NCI-H2171 treated with DMSO at 0.1 percent for 48 hours (cell line): ENCODE measurements at regions not wholly inside any gene's neighbourhood (a gene's known extent, or its start where the extent isn't known, plus 50 kb on each side); places are given as distances from the start of the nearest gene placed in this dataset.
A peak's percentile ranks its signal among the peaks of the same experiment; 100 is the strongest.
"Not testable (repeated sequence)": the region's sequence is repeated elsewhere in the genome, so short reads cannot be mapped to it uniquely, and the experiment has no call there.

Source experiments
- DNase-seq: peaks from one replicate; lab custom pipeline; 2025; lab: John Stamatoyannopoulos, UW

GRCh38 chr3:20395692-20396091, 209.7 kb upstream of the SGO1 start:
- no peak for DNase-seq

GRCh38 chr3:20394243-20394642, 208.2 kb upstream of the SGO1 start:
- DNase-seq = no peak

DNA sequence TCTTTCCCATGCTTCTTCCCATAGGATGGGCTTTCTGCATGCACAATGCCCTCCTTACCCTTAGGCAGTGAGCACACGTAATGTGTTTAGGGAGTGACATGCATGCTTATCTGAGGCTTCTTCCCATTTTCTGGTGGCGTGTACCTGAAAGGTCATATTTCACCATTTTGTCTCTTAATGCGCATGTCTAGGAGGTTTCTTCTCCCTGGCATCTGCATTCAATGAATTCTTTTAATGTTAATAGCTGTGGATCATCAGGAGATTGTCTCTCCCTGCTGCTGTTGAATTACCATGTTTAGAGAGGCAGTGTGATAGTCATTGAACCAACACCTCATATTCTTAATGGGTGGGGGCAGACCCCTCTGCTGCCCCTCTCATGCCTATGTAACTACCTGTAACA, 205.6 kb upstream of the SGO1 start:
- DNase-seq = no peak

DNA sequence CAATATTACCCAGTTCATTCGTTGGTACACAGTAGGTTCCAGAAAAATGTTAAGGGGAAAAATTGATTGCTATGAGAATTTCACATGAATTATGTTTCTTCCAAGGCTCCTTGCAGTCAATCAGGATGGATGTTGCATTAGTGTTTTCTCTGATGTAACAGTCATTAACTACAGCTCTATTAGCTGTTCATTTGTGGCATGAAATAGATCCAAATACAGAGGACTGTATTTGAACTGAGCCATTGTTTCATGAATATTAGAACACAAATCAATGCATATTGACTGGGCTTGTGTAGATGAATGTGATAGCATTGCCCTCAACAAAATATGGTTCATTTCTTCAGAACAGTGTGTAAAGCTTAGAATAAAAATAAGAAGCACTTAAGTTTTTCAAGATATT, 203.0 kb upstream of the SGO1 start:
- DNase-seq = no peak

- DNase-seq = no peak
These were observed 194.3 kb upstream of the SGO1 start for GRCh38 chr3:20380295-20380694.

DNA sequence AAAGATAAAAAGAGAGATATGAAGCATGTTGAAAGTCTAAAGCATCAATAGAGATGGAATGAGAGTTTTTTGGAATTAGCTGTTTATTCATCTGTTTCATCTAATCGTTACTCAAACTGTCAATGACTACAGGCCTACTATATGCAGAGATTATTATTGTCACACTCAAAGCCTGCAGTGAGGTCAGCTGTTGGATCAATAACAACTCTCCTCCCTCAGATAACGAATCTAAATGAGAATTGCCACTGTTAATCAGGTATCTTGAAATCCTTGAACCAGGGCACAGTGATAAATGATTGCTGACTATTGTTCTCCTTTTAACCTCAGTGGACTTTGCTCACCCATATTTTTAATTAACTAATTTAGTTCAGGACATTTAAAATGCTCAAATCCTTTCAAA, 192.3 kb upstream of the SGO1 start:
- DNase-seq = no peak

DNA sequence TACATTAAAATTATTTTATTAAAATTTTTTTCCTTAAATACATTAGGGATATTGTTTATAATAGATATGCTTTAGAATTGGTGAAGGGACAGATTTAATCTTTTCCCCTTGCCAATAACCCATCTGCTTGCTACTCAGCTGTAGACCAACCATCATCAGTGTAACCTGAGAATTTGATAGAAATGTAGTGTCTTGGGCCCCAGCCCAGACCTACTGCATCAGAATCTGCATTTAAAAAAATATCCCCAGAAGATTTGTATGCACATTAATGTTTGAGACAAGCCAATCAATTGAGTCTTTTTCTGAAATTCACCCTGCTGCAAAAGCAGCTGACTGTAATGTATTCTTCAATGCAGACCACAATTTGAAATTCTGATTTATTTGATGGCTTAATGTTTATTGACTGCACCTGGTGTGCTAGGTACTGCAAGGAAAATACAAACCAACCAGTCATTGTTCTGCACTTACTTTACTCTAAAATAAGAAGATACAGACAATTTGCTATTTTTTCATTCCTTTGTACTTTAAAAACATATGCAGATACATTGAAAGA, 190.7 kb upstream of the SGO1 start:
- DNase-seq = peak; percentile 67

DNA sequence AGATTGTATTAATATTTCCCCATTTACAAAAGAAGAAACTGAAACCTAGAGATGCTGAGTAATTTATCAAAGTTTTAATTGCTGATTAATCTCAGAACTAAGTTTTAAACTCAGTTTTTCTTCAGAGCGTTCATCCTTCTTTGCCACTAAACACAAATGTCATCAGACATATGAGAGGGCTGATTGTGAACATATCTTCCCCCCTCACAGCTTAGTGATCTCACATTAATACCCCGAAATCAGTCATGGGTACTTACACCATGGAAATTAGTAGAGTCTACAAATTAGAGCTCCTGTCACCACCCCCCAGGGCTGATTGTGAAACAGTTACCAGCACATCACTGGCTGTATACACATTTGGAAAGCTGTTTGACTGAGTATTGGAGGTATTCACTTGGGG, 189.3 kb upstream of the SGO1 start:
- DNase-seq = no peak

DNA sequence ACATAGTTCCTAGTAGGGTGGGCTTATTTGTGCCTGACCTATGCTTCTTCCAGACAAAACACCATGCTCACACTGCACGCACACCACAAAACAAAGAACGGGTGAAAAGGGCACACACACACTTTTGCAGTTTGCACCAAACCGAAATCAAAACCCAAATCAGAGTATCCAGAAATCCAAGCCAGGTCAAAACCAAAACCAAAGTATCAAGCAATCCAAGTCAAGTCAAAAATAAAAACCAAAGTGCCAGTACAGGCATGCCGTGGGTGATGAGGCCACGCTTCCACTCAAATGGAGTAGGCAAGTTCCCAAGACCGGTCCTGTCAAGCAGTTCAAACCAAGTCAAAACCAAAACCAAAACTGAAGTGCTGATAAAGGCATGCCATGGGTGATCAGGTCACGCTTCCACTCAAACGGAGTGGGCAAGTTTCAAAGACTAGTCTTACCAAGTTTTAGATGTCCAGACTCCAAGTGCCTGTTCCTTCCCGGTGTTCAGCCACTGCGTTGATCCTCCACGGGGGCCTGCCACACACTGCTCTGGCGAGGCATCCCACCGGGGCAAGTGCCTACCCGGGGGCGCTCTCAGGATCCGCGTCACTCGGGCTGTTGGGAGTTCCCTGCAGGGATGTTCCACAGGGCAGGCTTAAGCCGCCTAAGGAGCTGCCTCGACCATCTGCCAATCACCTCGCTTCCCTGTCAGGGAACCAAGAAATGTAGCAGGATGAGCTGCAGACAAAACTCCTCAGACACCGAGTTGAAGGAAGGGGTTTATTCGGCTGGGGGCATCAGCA, 184.5 kb upstream of the SGO1 start:
- DNase-seq = not testable (repeated sequence)

GRCh38 chr3:20361000-20361399, 175.0 kb upstream of the SGO1 start:
- no peak for DNase-seq

DNA sequence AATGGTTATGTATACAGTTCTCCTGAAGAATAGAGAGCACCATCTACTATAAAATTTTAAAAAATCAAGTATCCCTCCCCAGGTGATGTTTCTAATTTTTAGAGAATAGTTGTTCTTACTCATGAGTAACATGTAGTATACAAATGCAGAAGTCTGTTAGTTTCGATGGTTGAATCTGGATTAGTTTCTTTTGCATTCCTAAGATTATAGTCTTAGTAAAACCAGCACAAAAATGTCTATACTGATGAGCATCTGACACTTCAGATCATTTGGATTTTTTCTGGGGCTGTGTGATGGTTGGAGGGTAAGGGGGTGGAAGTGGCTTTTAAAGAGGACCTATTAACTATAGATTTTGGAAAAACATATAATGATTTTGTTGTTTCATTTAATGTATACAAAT, 167.3 kb upstream of the SGO1 start:
- DNase-seq = no peak

GRCh38 chr3:20352546-20353179, 166.7 kb upstream of the SGO1 start:
- peak; percentile 89 for DNase-seq

DNA sequence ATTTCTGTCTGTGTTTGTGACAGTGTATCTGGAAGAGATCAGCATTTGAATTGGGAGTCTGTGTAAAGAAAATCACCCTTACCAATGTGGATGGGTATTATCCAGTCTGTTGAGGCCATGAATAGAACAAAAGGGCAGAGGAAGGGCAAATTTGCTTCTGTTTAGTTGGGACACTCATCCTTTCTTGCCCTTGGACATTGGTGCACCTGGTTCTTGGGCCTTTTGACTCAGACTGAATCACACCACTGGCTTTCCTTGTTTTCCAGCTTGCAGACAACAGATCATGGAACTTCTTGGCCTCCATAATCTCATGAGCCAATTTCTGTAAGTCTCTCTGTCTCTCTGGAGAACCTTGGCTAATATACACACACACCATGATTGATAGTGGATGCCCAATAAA, 164.4 kb upstream of the SGO1 start:
- no peak for DNase-seq

DNA sequence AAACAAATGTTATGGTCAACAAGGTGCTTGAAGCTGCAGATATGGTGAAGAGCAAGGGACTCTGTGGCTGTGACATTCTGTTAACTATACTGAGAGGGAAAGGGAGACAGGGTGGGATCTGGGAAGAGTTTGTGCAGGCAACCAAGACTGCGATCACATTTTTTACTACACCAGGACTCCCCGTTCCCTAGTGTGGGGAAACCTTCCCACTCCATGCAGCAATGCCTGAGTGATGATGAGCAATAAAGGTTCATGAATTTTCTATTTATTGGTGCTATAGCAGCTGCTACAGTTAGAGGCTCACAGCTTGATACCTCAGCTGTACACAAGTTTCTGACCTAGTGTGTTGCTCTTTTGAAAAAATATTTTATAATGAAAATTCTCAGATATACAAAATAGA, 160.9 kb upstream of the SGO1 start:
- DNase-seq = no peak

DNA sequence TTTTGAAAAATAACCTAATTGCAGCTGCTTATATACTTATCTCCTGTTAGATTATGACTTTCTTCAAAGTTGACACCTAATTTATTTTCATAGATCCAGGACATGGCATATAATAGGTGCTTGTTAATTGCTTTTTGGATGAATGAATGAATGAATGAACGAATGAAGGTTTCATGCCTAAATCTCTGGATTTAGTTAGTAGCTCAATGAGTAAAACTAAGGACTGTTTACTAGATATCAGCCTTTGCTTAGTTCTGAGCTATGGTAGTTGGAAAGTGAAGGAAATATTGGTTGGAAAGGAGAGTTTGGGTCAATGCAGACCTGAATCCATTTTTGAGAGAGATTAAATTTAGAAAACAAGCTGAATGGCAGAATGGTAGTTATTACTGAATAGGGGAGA, 160.4 kb upstream of the SGO1 start:
- DNase-seq = no peak

GRCh38 chr3:20344400-20344959, 158.5 kb upstream of the SGO1 start:
- no peak for DNase-seq

GRCh38 chr3:20343790-20344189, 157.8 kb upstream of the SGO1 start:
- DNase-seq = no peak

- peak; percentile 86 for DNase-seq
These were observed 154.4 kb upstream of the SGO1 start for GRCh38 chr3:20340324-20340928.

DNA sequence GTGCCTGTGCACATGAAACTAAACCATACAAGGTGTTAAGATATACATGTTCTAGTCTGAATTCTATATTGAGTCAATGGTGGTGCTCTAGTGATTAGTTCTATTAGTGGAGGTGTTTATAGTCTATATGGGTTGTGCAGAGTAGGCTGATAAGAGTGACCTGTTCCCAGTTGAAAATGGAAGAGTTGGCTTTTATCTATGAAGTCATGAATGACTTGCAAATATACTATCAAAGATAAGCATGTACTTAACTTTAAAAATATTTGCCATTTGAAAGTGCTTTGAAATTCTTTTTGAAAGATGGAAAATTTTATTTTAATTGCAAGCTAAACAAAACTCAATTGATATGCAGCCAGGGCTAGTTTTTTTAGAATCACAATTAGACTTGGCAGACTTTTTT, 150.6 kb upstream of the SGO1 start:
- no peak for DNase-seq

GRCh38 chr3:20334842-20335241, 148.8 kb upstream of the SGO1 start:
- no peak for DNase-seq

GRCh38 chr3:20327889-20328288, 141.9 kb upstream of the SGO1 start:
- no peak for DNase-seq

DNA sequence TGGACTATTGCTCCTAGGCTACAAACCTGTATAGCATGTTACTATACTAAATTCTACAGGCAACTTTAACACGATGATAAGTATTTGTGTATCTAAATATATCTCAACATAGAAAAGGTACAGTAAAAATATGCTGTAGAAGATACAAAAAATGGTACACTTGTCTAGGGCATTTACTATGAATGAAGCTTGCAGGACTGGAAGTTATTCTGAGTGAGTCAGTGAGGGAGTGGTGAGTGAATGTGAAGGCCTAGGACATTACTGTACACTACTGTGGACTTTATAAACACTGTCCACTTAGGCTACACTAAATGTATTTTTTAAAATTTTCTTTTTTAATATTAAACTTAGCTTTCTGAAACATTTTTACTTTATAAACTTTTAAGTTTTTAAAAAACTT, 140.5 kb upstream of the SGO1 start:
- no peak for DNase-seq

GRCh38 chr3:20325563-20325962, 139.6 kb upstream of the SGO1 start:
- DNase-seq = no peak
